ENCODE measurements at regions not wholly inside any gene's neighbourhood (a gene's known extent, or its start where the extent isn't known, plus 50 kb on each side); places are given as distances from the start of the nearest gene placed in this dataset.

GRCh38 chr1:25080294-25081209 is 150.5 kb upstream of the RUNX3 start:
- peak; percentile 65 for DNase-seq
- intact Hi-C loops (cut with DNase I; ENCODE audit: low total_unique reads): no loop called here
- Histone ChIP-seq H3K36me3 (no peaks in the 10 kb centered on the region), H3K27me3 (replicated peaks in 1 of 7) (no peaks in the 10 kb centered on the region), H3K4me1 (no peaks in the 10 kb centered on the region), H3K4me3 (no peak overlapping the region), H3K9me3 (peaks cover 0 to 31% (median 18%) of the 10 kb centered on the region in 8 donors), H3K27ac (no peak overlapping the region)
- WGBS, 5 donors: 67 to 81% (median 74%) methylated on average over 8 of the region's 8 CpGs
- no peak for TF ChIP-seq CTCF (IDR thresholded peaks at IDR 0.05 in 8 of 11, conservative IDR thresholded peaks at IDR 0.05 in 3 of 11)
- no peak for TF ChIP-seq POLR2A (IDR thresholded peaks at IDR 0.05)
- TF ChIP-seq POLR2AphosphoS5 (IDR thresholded peaks at IDR 0.05): no peak

- Histone ChIP-seq H3K27ac (no peak overlapping the region), H3K9me3 (peaks cover 0 to 31% (median 18%) of the 10 kb centered on the region in 8 donors), H3K4me3 (no peak overlapping the region), H3K27me3 (replicated peaks in 1 of 7) (no peaks in the 10 kb centered on the region), H3K4me1 (no peaks in the 10 kb centered on the region), H3K36me3 (no peaks in the 10 kb centered on the region)
- TF ChIP-seq POLR2A (IDR thresholded peaks at IDR 0.05): no peak
- TF ChIP-seq POLR2AphosphoS5 (IDR thresholded peaks at IDR 0.05): no peak
- TF ChIP-seq CTCF (IDR thresholded peaks at IDR 0.05 in 8 of 11, conservative IDR thresholded peaks at IDR 0.05 in 3 of 11): no peak
- intact Hi-C loops (cut with DNase I; ENCODE audit: low total_unique reads): no loop called here
- DNase-seq: no peak
These were observed 149.0 kb upstream of the RUNX3 start for GRCh38 chr1:25079048-25079447.

GRCh38 chr1:25074351-25075227 is 144.5 kb upstream of the RUNX3 start:
- peak; percentile 32 for DNase-seq
- H3K36me3 ChIP-seq: no peaks in the 10 kb centered on the region
- 82 to 93% (median 87%) methylated on average over 13 of the region's 13 CpGs for WGBS, 5 donors
- no peak overlapping the region for H3K27ac ChIP-seq
- no peaks in the 10 kb centered on the region for H3K27me3 ChIP-seq (replicated peaks in 1 of 7)
- no peak overlapping the region for H3K4me3 ChIP-seq
- no peak for TF ChIP-seq POLR2A (IDR thresholded peaks at IDR 0.05)
- TF ChIP-seq POLR2AphosphoS5 (IDR thresholded peaks at IDR 0.05): no peak
- TF ChIP-seq CTCF (IDR thresholded peaks at IDR 0.05 in 8 of 11, conservative IDR thresholded peaks at IDR 0.05 in 3 of 11): no peak
- peaks cover 0 to 31% (median 18%) of the 10 kb centered on the region in 8 donors for H3K9me3 ChIP-seq
- no peaks in the 10 kb centered on the region for H3K4me1 ChIP-seq
- intact Hi-C loops (cut with DNase I; ENCODE audit: low total_unique reads): no loop called here

Measured in spleen (tissue), 11 donors.